ENCODE measurements at regions not wholly inside any gene's neighbourhood (a gene's known extent, or its start where the extent isn't known, plus 50 kb on each side); places are given as distances from the start of the nearest gene placed in this dataset.

DNA sequence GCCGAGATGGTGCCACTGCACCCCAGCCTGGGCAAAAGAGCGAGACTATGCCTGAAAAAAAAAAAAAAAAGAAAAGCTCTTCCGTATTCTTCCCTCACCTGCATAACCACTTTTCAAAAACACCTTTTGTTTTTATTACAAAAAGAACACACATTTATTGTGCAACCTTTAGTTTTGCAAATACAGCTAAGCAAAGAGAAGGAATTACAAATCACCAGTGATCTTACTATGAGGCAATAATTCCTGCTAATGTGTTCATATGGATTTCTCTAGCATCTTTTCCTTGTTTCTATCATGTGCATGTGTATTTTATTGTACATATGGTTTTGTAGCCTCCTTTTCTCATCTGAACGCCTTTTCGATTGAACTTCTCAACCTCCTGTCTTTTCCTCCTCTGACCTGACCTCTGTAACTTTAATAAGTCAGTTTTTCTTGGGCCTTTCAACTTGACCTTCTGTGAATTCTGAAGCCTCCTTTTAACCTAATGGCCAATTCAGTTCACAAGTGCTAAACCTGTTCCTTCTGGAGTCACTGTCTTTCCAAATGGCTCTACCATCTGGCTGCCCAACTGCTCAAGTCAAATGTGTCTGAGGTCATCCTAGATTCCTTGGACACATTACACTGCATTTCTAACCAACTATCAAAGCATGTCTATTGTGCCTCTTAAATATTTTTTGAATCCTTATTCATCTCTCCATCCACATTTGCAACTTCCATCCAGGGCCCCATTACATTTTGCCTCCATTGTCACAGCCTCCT lies 59.1 kb upstream of the DAPL1 start:
- Histone ChIP-seq H3K4me3 (ENCODE audit: low read length in 3 of 3) (no peak overlapping the region), H3K4me1 (ENCODE audit: control insufficient read depth in 2 of 3, insufficient read depth in 2 of 3, low read depth in 1 of 3, low read length in 3 of 3) (no peaks in the 10 kb centered on the region), H3K27me3 (ENCODE audit: control insufficient read depth, insufficient read depth, low read length) (no peaks in the 10 kb centered on the region), H3K27ac (ENCODE audit: low read depth in 2 of 2, low read length in 2 of 2) (no peak overlapping the region), H3K9ac (ENCODE audit: low read length in 3 of 3) (no peak overlapping the region), H3K9me3 (ENCODE audit: control insufficient read depth in 2 of 3, insufficient read depth in 1 of 3, low read length in 3 of 3) (no peaks in the 10 kb centered on the region), H3K36me3 (ENCODE audit: control insufficient read depth in 2 of 3, insufficient read depth in 3 of 3, low read length in 3 of 3) (no peaks in the 10 kb centered on the region)
- intact Hi-C loops (cut with DNase I) = no loop called here
- TF ChIP-seq, protein P1, sequence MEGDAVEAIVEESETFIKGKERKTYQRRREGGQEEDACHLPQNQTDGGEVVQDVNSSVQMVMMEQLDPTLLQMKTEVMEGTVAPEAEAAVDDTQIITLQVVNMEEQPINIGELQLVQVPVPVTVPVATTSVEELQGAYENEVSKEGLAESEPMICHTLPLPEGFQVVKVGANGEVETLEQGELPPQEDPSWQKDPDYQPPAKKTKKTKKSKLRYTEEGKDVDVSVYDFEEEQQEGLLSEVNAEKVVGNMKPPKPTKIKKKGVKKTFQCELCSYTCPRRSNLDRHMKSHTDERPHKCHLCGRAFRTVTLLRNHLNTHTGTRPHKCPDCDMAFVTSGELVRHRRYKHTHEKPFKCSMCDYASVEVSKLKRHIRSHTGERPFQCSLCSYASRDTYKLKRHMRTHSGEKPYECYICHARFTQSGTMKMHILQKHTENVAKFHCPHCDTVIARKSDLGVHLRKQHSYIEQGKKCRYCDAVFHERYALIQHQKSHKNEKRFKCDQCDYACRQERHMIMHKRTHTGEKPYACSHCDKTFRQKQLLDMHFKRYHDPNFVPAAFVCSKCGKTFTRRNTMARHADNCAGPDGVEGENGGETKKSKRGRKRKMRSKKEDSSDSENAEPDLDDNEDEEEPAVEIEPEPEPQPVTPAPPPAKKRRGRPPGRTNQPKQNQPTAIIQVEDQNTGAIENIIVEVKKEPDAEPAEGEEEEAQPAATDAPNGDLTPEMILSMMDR (IDR thresholded peaks at IDR 0.05; ENCODE audit: borderline replicate concordance, extremely low read depth, insufficient read depth) = no peak
- FAIRE-seq (no peak), DNase-seq (no peak)

DNA sequence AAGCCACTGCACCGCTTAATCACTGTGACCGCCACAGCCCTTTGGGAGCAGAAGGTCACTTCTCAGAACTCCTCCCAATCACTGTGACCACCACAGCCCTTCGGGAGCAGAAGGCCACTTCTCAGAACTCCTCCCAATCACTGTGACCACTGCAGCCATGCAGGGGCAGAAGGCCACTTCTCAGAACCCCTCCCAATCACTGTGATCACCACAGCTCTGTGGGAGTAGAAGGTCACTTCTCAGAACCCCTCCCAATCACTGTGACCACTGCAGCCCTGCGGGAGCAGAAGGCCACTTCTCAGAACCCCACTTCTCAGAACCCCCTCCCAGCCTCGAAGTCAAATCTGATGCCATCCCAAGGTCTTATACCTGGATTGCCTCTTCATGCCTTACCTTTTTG lies 56.8 kb upstream of the DAPL1 start:
- FAIRE-seq = no peak

DNA sequence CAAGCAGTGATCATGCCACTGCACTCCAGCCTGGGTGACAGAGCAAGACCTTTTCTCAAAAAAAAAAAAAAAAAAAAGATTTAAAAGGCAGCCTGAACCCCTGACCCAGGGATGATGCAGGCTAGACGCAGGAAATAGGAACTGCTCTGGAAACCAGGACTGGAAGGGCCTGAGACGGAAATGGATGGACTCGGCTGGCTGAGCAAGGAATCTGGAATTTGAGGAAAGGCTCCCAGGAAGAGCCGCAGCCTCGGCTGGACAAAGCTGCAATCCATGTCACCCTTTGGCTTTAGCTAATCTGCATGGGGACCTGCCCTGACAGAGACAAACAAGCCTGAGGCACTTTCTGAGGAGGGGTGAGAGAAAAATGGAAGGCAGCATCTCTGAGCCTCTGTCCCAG lies 55.0 kb upstream of the DAPL1 start:
- H3K27me3 ChIP-seq (ENCODE audit: control insufficient read depth, insufficient read depth, low read length) = no peaks in the 10 kb centered on the region
- peaks cover 0 to 12% (median 7%) of the 10 kb centered on the region in 3 donors for H3K4me1 ChIP-seq (ENCODE audit: control insufficient read depth in 2 of 3, insufficient read depth in 2 of 3, low read depth in 1 of 3, low read length in 3 of 3)
- TF ChIP-seq, protein P1 (IDR thresholded peaks at IDR 0.05; ENCODE audit: borderline replicate concordance, extremely low read depth, insufficient read depth) = no peak
- FAIRE-seq (no peak), DNase-seq (peak in 4 of 5 donors; percentile 66 to 84 (median 78))
- H3K36me3 ChIP-seq (ENCODE audit: control insufficient read depth in 2 of 3, insufficient read depth in 3 of 3, low read length in 3 of 3) = no peaks in the 10 kb centered on the region
- no peak overlapping the region for H3K4me3 ChIP-seq (ENCODE audit: low read length in 3 of 3)
- no peaks in the 10 kb centered on the region for H3K9me3 ChIP-seq (ENCODE audit: control insufficient read depth in 2 of 3, insufficient read depth in 1 of 3, low read length in 3 of 3)
- intact Hi-C loops (cut with DNase I) = loop anchor here (10.0 kb wide), 1 partner anchor 275 kb away; no protein-coding TSS in a partner anchor
- H3K9ac ChIP-seq (ENCODE audit: low read length in 3 of 3) = no peak overlapping the region
- H3K27ac ChIP-seq (ENCODE audit: low read depth in 2 of 2, low read length in 2 of 2) = no peak overlapping the region

More for the DNA sequence above, 56.8 kb upstream of the DAPL1 start:
- intact Hi-C loops (cut with DNase I) = no loop called here
- Histone ChIP-seq H3K27me3 (ENCODE audit: control insufficient read depth, insufficient read depth, low read length) (no peaks in the 10 kb centered on the region), H3K36me3 (ENCODE audit: control insufficient read depth in 2 of 3, insufficient read depth in 3 of 3, low read length in 3 of 3) (no peaks in the 10 kb centered on the region), H3K27ac (ENCODE audit: low read depth in 2 of 2, low read length in 2 of 2) (no peak overlapping the region), H3K9ac (ENCODE audit: low read length in 3 of 3) (no peak overlapping the region), H3K4me1 (ENCODE audit: control insufficient read depth in 2 of 3, insufficient read depth in 2 of 3, low read depth in 1 of 3, low read length in 3 of 3) (peaks cover 0 to 12% (median 7%) of the 10 kb centered on the region in 3 donors), H3K4me3 (ENCODE audit: low read length in 3 of 3) (no peak overlapping the region), H3K9me3 (ENCODE audit: control insufficient read depth in 2 of 3, insufficient read depth in 1 of 3, low read length in 3 of 3) (no peaks in the 10 kb centered on the region)
- TF ChIP-seq, protein P1 (IDR thresholded peaks at IDR 0.05; ENCODE audit: borderline replicate concordance, extremely low read depth, insufficient read depth) = no peak
- no peak for DNase-seq
